ENCODE measurements at regions not wholly inside any gene's neighbourhood (a gene's known extent, or its start where the extent isn't known, plus 50 kb on each side); places are given as distances from the start of the nearest gene placed in this dataset.

DNA sequence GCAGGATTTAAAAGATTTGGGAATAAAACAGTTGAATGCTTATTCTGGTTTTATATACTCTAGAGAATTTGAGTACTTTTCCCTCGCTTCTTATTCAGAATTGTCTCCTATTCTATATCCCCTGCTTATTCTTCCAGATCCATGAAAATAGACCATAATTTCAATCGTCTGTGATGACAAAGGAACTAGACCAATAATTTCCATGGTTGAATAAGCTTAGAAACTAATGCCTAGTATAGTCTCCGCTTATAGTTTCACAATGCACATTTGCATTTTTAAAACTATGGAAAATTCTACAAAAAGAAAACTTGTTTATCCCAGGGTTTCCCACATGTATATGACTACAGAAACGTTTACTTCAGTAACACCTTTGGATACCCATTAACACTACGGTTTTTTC, 247.4 kb upstream of the NR5A2 start:
- TF ChIP-seq REST (IDR thresholded peaks at IDR 0.05; ENCODE audit: insufficient read depth in 1 of 2, low read depth in 2 of 2, low read length in 2 of 2) (no peak), TAF1 (IDR thresholded peaks at IDR 0.05; ENCODE audit: borderline replicate concordance, insufficient read depth, low read length) (no peak), POLR2AphosphoS5 (IDR thresholded peaks at IDR 0.05; ENCODE audit: low read depth, low read length) (no peak), SIN3A (IDR thresholded peaks at IDR 0.05; ENCODE audit: borderline replicate concordance, insufficient read depth, low read length) (no peak)

All from PFSK-1 (cell line).